Testis (tissue), 2 donors: ENCODE measurements at regions not wholly inside any gene's neighbourhood (a gene's known extent, or its start where the extent isn't known, plus 50 kb on each side); places are given as distances from the start of the nearest gene placed in this dataset.

Experiments used
- CTCF ChIP-seq, 3 experiments: fragments of 450-650 bp in 2 of 3; fragments of 200-600 bp in 1 of 3; sonication (generic) in 1 of 3; IDR thresholded peaks; one replicate each; pipeline ENCODE4 v1.5.1; 2016 to 2019; ENCODE audit warnings: antibody characterized with exemption in 3 of 3, mild to moderate bottlenecking in 2 of 3, moderate library complexity in 1 of 3
- POLR2A ChIP-seq: fragments of 450-650 bp; IDR thresholded peaks from one replicate; pipeline ENCODE4 v1.6.1; 2017; ENCODE audit warnings: antibody characterized with exemption, mild to moderate bottlenecking, moderate library complexity

GRCh38 chr1:34275150-34275549 is 98.4 kb downstream of the C1orf94 start:
- TF ChIP-seq CTCF (IDR thresholded peaks at IDR 0.05) (no peak), POLR2A (no peak)
